ENCODE measurements at regions not wholly inside any gene's neighbourhood (a gene's known extent, or its start where the extent isn't known, plus 50 kb on each side); places are given as distances from the start of the nearest gene placed in this dataset.

DNA sequence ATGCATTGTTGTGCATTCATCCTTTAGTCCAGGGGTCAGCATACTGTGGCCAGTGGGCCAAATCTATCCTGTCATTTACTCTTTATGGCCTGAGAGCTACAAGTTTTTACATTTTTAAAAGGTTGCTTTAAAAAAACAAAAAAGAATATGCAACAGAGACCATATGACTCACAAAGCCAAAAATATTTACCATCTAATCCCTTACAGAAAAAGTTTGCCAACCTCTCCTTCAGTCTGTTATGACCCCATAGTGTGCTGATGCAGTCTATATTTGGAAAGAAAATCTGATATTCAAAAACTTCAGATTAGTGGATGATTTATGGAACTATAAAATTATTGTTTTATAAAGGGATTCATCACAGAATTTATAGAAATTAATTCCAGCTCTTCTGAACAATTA lies 237.5 kb upstream of the IL12A start:
- H3K27ac ChIP-seq (ENCODE audit: low read depth): no peak overlapping the region
- H3K4me1 ChIP-seq (ENCODE audit: insufficient read depth): no peaks in the 10 kb centered on the region
- Mint-ChIP-seq H3K27me3 (ENCODE audit: insufficient read depth, low read depth, poor library complexity) (no peaks in the 10 kb centered on the region), H3K9me3 (peaks cover 18% of the 10 kb centered on the region), H3K4me1 (no peaks in the 10 kb centered on the region), H3K27ac (no peak overlapping the region), H3K36me3 (ENCODE audit: low read depth) (peaks cover 18% of the 10 kb centered on the region), H3K4me3 (no peak overlapping the region)
- H3K4me2 ChIP-seq: no peak overlapping the region
- H4K20me1 ChIP-seq (replicated peaks; ENCODE audit: insufficient read depth): no peaks in the 10 kb centered on the region; the same call in 1 of the 2 replicates
- no peaks in the 10 kb centered on the region for H3K79me2 ChIP-seq (replicated peaks; ENCODE audit: insufficient read depth)
- TF ChIP-seq ZNF114 (CRISPR knock-in tag; IDR thresholded peaks at IDR 0.05): no peak
- TF ChIP-seq ETS1 (IDR thresholded peaks at IDR 0.05): no peak
- TF ChIP-seq JUNB (IDR thresholded peaks at IDR 0.05; ENCODE audit: unreplicated experiment): no peak
- no peak for TF ChIP-seq CREB1 (CRISPR knock-in tag; IDR thresholded peaks at IDR 0.05; ENCODE audit: low read depth)
- no peak for TF ChIP-seq POLR2AphosphoS5 (IDR thresholded peaks at IDR 0.05; ENCODE audit: low read depth)
- no peak for TF ChIP-seq REST (IDR thresholded peaks at IDR 0.05; ENCODE audit: unreplicated experiment)
- no peak for TF ChIP-seq NANOG (IDR thresholded peaks at IDR 0.05; ENCODE audit: borderline replicate concordance)
- TF ChIP-seq, protein P1, sequence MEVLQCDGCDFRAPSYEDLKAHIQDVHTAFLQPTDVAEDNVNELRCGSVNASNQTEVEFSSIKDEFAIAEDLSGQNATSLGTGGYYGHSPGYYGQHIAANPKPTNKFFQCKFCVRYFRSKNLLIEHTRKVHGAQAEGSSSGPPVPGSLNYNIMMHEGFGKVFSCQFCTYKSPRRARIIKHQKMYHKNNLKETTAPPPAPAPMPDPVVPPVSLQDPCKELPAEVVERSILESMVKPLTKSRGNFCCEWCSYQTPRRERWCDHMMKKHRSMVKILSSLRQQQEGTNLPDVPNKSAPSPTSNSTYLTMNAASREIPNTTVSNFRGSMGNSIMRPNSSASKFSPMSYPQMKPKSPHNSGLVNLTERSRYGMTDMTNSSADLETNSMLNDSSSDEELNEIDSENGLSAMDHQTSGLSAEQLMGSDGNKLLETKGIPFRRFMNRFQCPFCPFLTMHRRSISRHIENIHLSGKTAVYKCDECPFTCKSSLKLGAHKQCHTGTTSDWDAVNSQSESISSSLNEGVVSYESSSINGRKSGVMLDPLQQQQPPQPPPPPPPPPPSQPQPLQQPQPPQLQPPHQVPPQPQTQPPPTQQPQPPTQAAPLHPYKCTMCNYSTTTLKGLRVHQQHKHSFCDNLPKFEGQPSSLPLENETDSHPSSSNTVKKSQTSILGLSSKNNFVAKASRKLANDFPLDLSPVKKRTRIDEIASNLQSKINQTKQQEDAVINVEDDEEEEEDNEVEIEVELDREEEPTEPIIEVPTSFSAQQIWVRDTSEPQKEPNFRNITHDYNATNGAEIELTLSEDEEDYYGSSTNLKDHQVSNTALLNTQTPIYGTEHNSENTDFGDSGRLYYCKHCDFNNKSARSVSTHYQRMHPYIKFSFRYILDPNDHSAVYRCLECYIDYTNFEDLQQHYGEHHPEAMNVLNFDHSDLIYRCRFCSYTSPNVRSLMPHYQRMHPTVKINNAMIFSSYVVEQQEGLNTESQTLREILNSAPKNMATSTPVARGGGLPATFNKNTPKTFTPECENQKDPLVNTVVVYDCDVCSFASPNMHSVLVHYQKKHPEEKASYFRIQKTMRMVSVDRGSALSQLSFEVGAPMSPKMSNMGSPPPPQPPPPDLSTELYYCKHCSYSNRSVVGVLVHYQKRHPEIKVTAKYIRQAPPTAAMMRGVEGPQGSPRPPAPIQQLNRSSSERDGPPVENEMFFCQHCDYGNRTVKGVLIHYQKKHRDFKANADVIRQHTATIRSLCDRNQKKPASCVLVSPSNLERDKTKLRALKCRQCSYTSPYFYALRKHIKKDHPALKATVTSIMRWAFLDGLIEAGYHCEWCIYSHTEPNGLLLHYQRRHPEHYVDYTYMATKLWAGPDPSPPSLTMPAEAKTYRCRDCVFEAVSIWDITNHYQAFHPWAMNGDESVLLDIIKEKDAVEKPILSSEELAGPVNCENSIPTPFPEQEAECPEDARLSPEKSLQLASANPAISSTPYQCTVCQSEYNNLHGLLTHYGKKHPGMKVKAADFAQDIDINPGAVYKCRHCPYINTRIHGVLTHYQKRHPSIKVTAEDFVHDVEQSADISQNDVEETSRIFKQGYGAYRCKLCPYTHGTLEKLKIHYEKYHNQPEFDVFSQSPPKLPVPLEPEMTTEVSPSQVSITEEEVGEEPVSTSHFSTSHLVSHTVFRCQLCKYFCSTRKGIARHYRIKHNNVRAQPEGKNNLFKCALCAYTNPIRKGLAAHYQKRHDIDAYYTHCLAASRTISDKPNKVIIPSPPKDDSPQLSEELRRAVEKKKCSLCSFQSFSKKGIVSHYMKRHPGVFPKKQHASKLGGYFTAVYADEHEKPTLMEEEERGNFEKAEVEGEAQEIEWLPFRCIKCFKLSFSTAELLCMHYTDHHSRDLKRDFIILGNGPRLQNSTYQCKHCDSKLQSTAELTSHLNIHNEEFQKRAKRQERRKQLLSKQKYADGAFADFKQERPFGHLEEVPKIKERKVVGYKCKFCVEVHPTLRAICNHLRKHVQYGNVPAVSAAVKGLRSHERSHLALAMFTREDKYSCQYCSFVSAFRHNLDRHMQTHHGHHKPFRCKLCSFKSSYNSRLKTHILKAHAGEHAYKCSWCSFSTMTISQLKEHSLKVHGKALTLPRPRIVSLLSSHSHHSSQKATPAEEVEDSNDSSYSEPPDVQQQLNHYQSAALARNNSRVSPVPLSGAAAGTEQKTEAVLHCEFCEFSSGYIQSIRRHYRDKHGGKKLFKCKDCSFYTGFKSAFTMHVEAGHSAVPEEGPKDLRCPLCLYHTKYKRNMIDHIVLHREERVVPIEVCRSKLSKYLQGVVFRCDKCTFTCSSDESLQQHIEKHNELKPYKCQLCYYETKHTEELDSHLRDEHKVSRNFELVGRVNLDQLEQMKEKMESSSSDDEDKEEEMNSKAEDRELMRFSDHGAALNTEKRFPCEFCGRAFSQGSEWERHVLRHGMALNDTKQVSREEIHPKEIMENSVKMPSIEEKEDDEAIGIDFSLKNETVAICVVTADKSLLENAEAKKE (CRISPR knock-in tag; IDR thresholded peaks at IDR 0.05): no peak
- no peak for TF ChIP-seq ZNF331 (CRISPR knock-in tag; IDR thresholded peaks at IDR 0.05; ENCODE audit: low read depth)
- H3K36me3 ChIP-seq (ENCODE audit: insufficient read depth): no peaks in the 10 kb centered on the region
- H3K9me2 ChIP-seq (ENCODE audit: insufficient read depth): 0 out of 2 replicates have a peak, but pooled peaks cover 4% of the 10 kb centered on the region
- no peaks in the 10 kb centered on the region for H3K27me3 ChIP-seq (ENCODE audit: insufficient read depth)
- ATAC-seq (no peak), DNase-seq (ENCODE audit: low spot score) (no peak)
- H3K4me3 ChIP-seq: no peak overlapping the region
- H2AFZ ChIP-seq: no peak overlapping the region
- H3F3A ChIP-seq (replicated peaks; ENCODE audit: low read depth): no peaks in the 10 kb centered on the region
